PC-3 (cell line): ENCODE measurements at regions not wholly inside any gene's neighbourhood (a gene's known extent, or its start where the extent isn't known, plus 50 kb on each side); places are given as distances from the start of the nearest gene placed in this dataset.

Experiments used
- CTCF ChIP-seq: fragments of 300-600 bp; sonication (generic); conservative IDR thresholded peaks from 2 replicates; pipeline ENCODE4 v1.5.1; 2017; ENCODE audit warnings: antibody characterized with exemption, low read depth, mild to moderate bottlenecking, low read length
- EZH2 ChIP-seq: fragments of 300-600 bp; sonication (generic); IDR thresholded peaks from one replicate; pipeline ENCODE4 v1.6.1; 2017; ENCODE audit warnings: antibody characterized with exemption, mild to moderate bottlenecking, low read length; ENCODE audit not compliant: unreplicated experiment

GRCh38 chr11:134654161-134654915 lies 242.3 kb upstream of the B3GAT1 start:
- TF ChIP-seq CTCF (no peak), EZH2 (no peak)
